ENCODE measurements at regions not wholly inside any gene's neighbourhood (a gene's known extent, or its start where the extent isn't known, plus 50 kb on each side); places are given as distances from the start of the nearest gene placed in this dataset.
A peak's percentile ranks its signal among the peaks of the same experiment; 100 is the strongest.

- no peak for DNase-seq
These were observed 193.0 kb downstream of the C12orf50 start for GRCh38 chr12:87836190-87836589.

- no peak for DNase-seq
These were observed 200.7 kb downstream of the C12orf50 start for GRCh38 chr12:87828382-87828973.

- DNase-seq: peak; percentile 59 to 88
These were observed 201.4 kb downstream of the C12orf50 start for GRCh38 chr12:87827638-87828264.

GRCh38 chr12:87822923-87823322 lies 206.3 kb downstream of the C12orf50 start:
- no peak for DNase-seq

GRCh38 chr12:87820524-87821202 lies 208.5 kb downstream of the C12orf50 start:
- peak; percentile 63 to 86 for DNase-seq

- peak in 1 of 2 experiments; percentile 16 for DNase-seq
These were observed 210.8 kb downstream of the C12orf50 start for GRCh38 chr12:87818441-87818840.

GRCh38 chr12:87815771-87816585 lies 213.2 kb downstream of the C12orf50 start:
- peak in 1 of 2 experiments; percentile 12 for DNase-seq

- no peak for DNase-seq
These were observed 214.6 kb downstream of the C12orf50 start for GRCh38 chr12:87814625-87815024.

GRCh38 chr12:87813476-87814234 lies 215.5 kb downstream of the C12orf50 start:
- peak in 1 of 2 experiments; percentile 28 for DNase-seq

- no peak for DNase-seq
These were observed 216.5 kb downstream of the C12orf50 start for GRCh38 chr12:87812681-87813080.

GRCh38 chr12:87812030-87812429 lies 217.2 kb downstream of the C12orf50 start:
- no peak for DNase-seq

GRCh38 chr12:87809916-87810315 lies 219.3 kb downstream of the C12orf50 start:
- DNase-seq: no peak

GRCh38 chr12:87807086-87807485 lies 222.1 kb downstream of the C12orf50 start:
- no peak for DNase-seq

- DNase-seq: no peak
These were observed 222.9 kb downstream of the C12orf50 start for GRCh38 chr12:87806310-87806709.

- no peak for DNase-seq
These were observed 224.8 kb downstream of the C12orf50 start for GRCh38 chr12:87804386-87804785.

- DNase-seq: no peak
These were observed 226.5 kb downstream of the C12orf50 start for GRCh38 chr12:87802721-87803011.

- no peak for DNase-seq
These were observed 227.1 kb downstream of the C12orf50 start for GRCh38 chr12:87801860-87802720.

GRCh38 chr12:87796961-87797516 lies 232.2 kb downstream of the C12orf50 start:
- peak in 1 of 2 experiments; percentile 25 for DNase-seq

GRCh38 chr12:87795555-87795954 lies 233.6 kb downstream of the C12orf50 start:
- DNase-seq: no peak

- DNase-seq: no peak
These were observed 234.3 kb downstream of the C12orf50 start for GRCh38 chr12:87794854-87795253.

- DNase-seq: no peak
These were observed 236.1 kb downstream of the C12orf50 start for GRCh38 chr12:87793131-87793530.
